SK-N-SH treated with all-trans-retinoic acid at 6 μM for 48 hours (cell line): ENCODE measurements at regions not wholly inside any gene's neighbourhood (a gene's known extent, or its start where the extent isn't known, plus 50 kb on each side); places are given as distances from the start of the nearest gene placed in this dataset.

Experiments used
- ATAC-seq: fragments of 200-7000 bp; cut with Tn5 transposase; 3 replicates; pipeline ENCODE4 v1.9.1; 2020; ENCODE audit warnings: mild to moderate bottlenecking, moderate library complexity
- ARNTL ChIP-seq: fragments of 450-650 bp; formaldehyde crosslinking; IDR thresholded peaks from 2 replicates; pipeline ENCODE4 v1.5.0; 2020; ENCODE audit warnings: low read depth, mild to moderate bottlenecking, moderate library complexity, borderline replicate concordance
- BACH2 ChIP-seq: fragments of 250-450 bp; sonication (Bioruptor Pico); IDR thresholded peaks from 2 replicates; pipeline ENCODE4 v1.9.0; 2021; ENCODE audit warnings: mild to moderate bottlenecking, borderline replicate concordance
- CSDC2 ChIP-seq: fragments of 250-450 bp; sonication (Bioruptor Pico); IDR thresholded peaks from 2 replicates; pipeline ENCODE4 v1.5.0; 2020; ENCODE audit warnings: mild to moderate bottlenecking, moderate library complexity
- CSRNP3 ChIP-seq: fragments of 250-450 bp; sonication (Bioruptor Pico); IDR thresholded peaks from 2 replicates; pipeline ENCODE4 v1.5.1; 2021; ENCODE audit warnings: mild to moderate bottlenecking, moderate library complexity
- GLIS3 ChIP-seq: fragments of 250-450 bp; sonication (Bioruptor Pico); IDR thresholded peaks from 2 replicates; pipeline ENCODE4 v1.5.0; 2020; ENCODE audit warnings: mild to moderate bottlenecking, moderate library complexity
- ISL1 ChIP-seq: fragments of 250-450 bp; sonication (Bioruptor Pico); IDR thresholded peaks from 2 replicates; pipeline ENCODE4 v2.1.2; 2022; ENCODE audit warnings: mild to moderate bottlenecking, moderate library complexity
- OSR1 ChIP-seq: fragments of 250-450 bp; sonication (Bioruptor Pico); IDR thresholded peaks from 2 replicates; pipeline ENCODE4 v1.8.0; 2022; ENCODE audit warnings: moderate library complexity, mild to moderate bottlenecking, inconsistent platforms
- PATZ1 ChIP-seq: fragments of 250-450 bp; sonication (Bioruptor Pico); IDR thresholded peaks from 2 replicates; pipeline ENCODE4 v1.8.0; 2020; ENCODE audit warnings: mild to moderate bottlenecking, moderate library complexity, borderline replicate concordance
- POU6F1 ChIP-seq: fragments of 250-450 bp; sonication (Bioruptor Pico); IDR thresholded peaks from 2 replicates; pipeline ENCODE4 v1.8.0; 2021; ENCODE audit warnings: low read depth, mild to moderate bottlenecking, moderate library complexity, borderline replicate concordance
- PPARA ChIP-seq: fragments of 250-450 bp; sonication (Bioruptor Pico); IDR thresholded peaks from 2 replicates; pipeline ENCODE4 v1.5.0; 2020; ENCODE audit warnings: mild to moderate bottlenecking, borderline replicate concordance
- RARB ChIP-seq: fragments of 250-450 bp; sonication (Bioruptor Pico); IDR thresholded peaks from 2 replicates; pipeline ENCODE4 v1.8.0; 2021; ENCODE audit warnings: mild to moderate bottlenecking, moderate library complexity
- SNAI2 ChIP-seq: fragments of 250-450 bp; sonication (Bioruptor Pico); IDR thresholded peaks from 2 replicates; pipeline ENCODE4 v1.5.0; 2020; ENCODE audit warnings: mild to moderate bottlenecking, moderate library complexity
- TOX ChIP-seq: fragments of 250-450 bp; sonication (Bioruptor Pico); IDR thresholded peaks from 2 replicates; pipeline ENCODE4 v1.8.0; 2021; ENCODE audit warnings: mild to moderate bottlenecking, moderate library complexity, borderline replicate concordance
- TSHZ2 ChIP-seq: fragments of 250-450 bp; sonication (Bioruptor Pico); IDR thresholded peaks from 2 replicates; pipeline ENCODE4 v1.5.0; 2020; ENCODE audit warnings: mild to moderate bottlenecking, moderate library complexity
- ZFP3 ChIP-seq: fragments of 250-450 bp; sonication (Bioruptor Pico); IDR thresholded peaks from 2 replicates; pipeline ENCODE4 v1.5.0; 2020; ENCODE audit warnings: mild to moderate bottlenecking, moderate library complexity
- ZFP30 ChIP-seq: fragments of 450-650 bp; formaldehyde crosslinking; IDR thresholded peaks from 2 replicates; pipeline ENCODE4 v1.5.0; 2022; ENCODE audit warnings: mild to moderate bottlenecking, moderate library complexity
- ZNF565 ChIP-seq: fragments of 450-650 bp; formaldehyde crosslinking; conservative IDR thresholded peaks from 2 replicates; pipeline ENCODE4 v1.5.0; 2020; ENCODE audit warnings: low read depth, mild to moderate bottlenecking, moderate library complexity
- ZNF70 ChIP-seq: fragments of 450-650 bp; formaldehyde crosslinking; IDR thresholded peaks from 2 replicates; pipeline ENCODE4 v1.5.0; 2020; ENCODE audit warnings: mild to moderate bottlenecking, moderate library complexity
- ZNF8 ChIP-seq: fragments of 450-650 bp; formaldehyde crosslinking; IDR thresholded peaks from 2 replicates; pipeline ENCODE4 v1.5.0; 2020; ENCODE audit warnings: mild to moderate bottlenecking, moderate library complexity

GRCh38 chr3:110767838-110768237 lies 303.8 kb upstream of the NECTIN3 start:
- no peak for ATAC-seq
- TF ChIP-seq POU6F1 (no peak), TOX (no peak), ZFP3 (CRISPR knock-in tag) (no peak)
- TF ChIP-seq, all 23 proteins: peak for 0

- peak; percentile 93 for ATAC-seq
- no peak for TF ChIP-seq ZNF70 (CRISPR knock-in tag)
- no peak for TF ChIP-seq ARNTL (CRISPR knock-in tag)
- no peak for TF ChIP-seq ISL1 (CRISPR knock-in tag)
- no peak for TF ChIP-seq SNAI2 (CRISPR knock-in tag)
- TF ChIP-seq OSR1 (CRISPR knock-in tag) = no peak
- no peak for TF ChIP-seq RARB (CRISPR knock-in tag)
- no peak for TF ChIP-seq PATZ1 (CRISPR knock-in tag)
- no peak for TF ChIP-seq ZFP30 (CRISPR knock-in tag)
- no peak for TF ChIP-seq POU6F1
- no peak for TF ChIP-seq CSRNP3 (CRISPR knock-in tag)
Measured at GRCh38 chr3:110773413-110773954, 298.1 kb upstream of the NECTIN3 start.

GRCh38 chr3:110774496-110775265 lies 296.9 kb upstream of the NECTIN3 start:
- TF ChIP-seq ZFP30 (CRISPR knock-in tag) (no peak), CSDC2 (CRISPR knock-in tag) (no peak), TSHZ2 (CRISPR knock-in tag) (no peak), ZNF8 (CRISPR knock-in tag) (no peak), SNAI2 (CRISPR knock-in tag) (no peak), RARB (CRISPR knock-in tag) (no peak), PATZ1 (CRISPR knock-in tag) (no peak), ZNF70 (CRISPR knock-in tag) (no peak), ZNF565 (CRISPR knock-in tag) (no peak), PPARA (no peak), GLIS3 (CRISPR knock-in tag) (no peak), ARNTL (CRISPR knock-in tag) (no peak), ISL1 (CRISPR knock-in tag) (no peak), TOX (no peak), BACH2 (no peak), CSRNP3 (CRISPR knock-in tag) (no peak)

More at GRCh38 chr3:110774496-110775265, 296.9 kb upstream of the NECTIN3 start:
- ATAC-seq = no peak
